GM21529 (cell line): ENCODE measurements at regions not wholly inside any gene's neighbourhood (a gene's known extent, or its start where the extent isn't known, plus 50 kb on each side); places are given as distances from the start of the nearest gene placed in this dataset.

ENCODE experiments used
- ATAC-seq: cut with Tn5 transposase; IDR thresholded peaks from one replicate; pipeline ENCODE4 v1.9.1; 2021; ENCODE audit not compliant: unreplicated experiment

DNA sequence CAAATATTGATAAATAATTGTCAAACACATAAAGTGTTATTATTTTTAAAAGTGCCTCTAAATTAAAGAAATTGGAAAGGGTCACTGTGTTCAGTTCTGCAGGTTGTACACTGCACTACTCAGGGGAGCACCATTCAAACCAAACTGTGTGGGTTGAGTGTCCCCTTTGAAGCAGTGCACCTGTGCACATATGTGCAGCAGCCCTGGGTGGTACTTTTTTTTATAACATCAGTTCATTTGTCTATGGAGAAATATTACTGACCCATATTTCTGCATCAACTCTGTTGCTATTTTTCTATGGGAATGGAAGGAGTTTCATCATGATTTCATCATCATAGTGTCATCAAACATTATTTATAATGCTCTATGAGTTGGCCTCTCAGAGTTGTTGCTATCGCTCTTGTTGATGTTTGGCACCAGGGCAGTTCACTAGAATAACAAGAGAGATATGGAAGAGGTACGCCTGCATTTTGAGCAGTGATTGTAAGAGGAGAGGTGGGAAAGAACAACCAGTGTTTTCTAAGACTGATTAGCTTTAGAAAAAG lies 457.6 kb downstream of the TFAP2A start:
- ATAC-seq, result no peak

GRCh38 chr6:9948678-9949077 lies 466.2 kb downstream of the TFAP2A start:
- ATAC-seq, result no peak

- ATAC-seq, result no peak
Observed at GRCh38 chr6:9943986-9944385, 470.9 kb downstream of the TFAP2A start.

GRCh38 chr6:9943026-9943425 lies 471.8 kb downstream of the TFAP2A start:
- no peak for ATAC-seq

DNA sequence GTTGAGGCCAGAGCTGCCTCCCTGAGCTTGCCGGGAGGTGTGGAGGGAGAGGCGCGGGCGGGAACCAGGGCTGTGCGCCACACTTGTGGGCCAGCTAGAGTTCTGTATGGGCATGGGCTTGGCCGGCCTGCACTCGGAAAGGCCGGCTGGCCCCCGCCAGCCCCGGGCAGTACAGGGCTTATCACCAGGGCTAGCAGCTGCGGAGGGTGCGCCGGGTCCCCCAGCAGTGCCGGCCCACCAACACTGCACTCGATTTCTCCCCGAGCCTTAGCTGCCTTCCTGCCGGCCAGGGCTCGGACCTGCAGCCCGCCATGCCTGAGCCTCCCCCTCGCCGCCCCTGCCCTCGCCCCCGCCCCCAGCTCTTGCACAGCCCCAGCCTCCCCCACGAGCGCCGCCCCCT lies 472.7 kb downstream of the TFAP2A start:
- no peak for ATAC-seq

- ATAC-seq, result no peak
Observed at GRCh38 chr6:9938801-9939200, 476.1 kb downstream of the TFAP2A start.

DNA sequence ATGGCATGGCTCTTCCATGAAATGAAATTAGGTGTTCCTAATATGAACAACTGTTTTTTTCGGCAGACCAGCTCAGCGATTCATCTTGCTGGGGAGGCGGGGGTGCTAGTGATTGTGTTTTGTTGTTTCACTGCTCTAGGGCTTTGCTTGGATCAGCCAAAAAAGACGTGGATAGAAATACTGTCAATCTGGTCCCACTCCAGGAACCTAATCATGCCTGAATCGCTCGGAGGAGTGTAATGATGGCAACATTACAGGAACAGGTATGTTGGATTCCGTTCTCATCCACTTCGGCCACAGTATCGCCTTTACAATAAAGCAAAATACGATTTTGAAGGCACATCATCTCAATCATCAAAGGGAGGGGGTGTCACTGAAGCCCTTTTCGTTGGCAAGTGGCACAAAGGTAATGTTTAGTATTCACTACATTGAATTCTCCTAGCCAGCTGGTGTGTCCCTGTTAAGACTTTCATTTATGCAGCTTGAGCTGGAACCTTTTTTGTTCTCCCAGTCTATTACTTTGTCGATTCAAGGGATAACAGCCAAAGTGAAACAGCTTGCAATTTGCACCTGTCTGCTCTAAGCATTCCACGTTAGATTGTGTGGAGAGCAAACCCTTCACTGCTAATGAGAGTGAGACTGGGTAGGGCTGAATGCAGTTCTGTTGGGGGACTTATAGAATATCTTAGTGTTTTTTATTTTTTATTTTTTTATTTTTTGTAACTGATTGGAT lies 477.7 kb downstream of the TFAP2A start:
- ATAC-seq, result no peak

DNA sequence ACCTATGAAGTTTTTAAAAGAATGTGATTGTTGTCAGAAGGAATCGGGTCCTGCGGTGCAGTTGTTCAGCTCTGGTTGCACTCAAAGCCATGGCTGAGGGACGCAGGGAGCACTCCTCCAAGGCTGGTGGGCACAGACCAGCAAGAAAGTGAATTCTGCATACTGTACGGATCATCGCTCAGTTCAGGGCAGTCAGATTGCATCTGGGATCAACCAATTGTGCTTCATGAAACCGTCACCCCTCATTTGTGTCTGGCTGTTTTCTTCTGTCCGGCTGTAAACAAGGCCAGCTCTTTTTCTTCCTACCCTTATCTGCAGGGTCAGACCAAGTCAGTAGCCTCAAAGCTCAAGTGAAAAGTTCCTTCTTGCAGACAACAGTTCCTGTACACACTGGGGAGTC lies 478.3 kb downstream of the TFAP2A start:
- no peak for ATAC-seq

DNA sequence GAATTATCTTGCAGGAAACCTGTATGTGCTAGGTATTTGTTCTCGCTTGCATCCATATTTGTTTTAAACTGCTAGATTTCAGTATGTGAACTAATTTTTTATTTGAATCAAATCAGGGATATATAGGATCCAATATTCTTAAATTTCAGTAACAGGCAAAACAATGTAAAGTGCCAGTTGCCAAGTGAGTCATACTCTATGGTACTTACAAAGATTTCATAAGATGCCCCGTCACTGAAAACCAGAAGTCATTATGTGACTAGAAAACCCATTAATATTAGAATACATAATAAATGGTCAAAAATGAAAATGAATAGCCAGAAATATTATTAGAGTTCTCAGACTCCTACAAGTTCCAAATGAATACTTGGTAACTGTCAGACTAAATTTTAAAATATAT lies 481.2 kb downstream of the TFAP2A start:
- ATAC-seq, result no peak

- no peak for ATAC-seq
Observed at GRCh38 chr6:9927275-9927674, 487.6 kb downstream of the TFAP2A start.

DNA sequence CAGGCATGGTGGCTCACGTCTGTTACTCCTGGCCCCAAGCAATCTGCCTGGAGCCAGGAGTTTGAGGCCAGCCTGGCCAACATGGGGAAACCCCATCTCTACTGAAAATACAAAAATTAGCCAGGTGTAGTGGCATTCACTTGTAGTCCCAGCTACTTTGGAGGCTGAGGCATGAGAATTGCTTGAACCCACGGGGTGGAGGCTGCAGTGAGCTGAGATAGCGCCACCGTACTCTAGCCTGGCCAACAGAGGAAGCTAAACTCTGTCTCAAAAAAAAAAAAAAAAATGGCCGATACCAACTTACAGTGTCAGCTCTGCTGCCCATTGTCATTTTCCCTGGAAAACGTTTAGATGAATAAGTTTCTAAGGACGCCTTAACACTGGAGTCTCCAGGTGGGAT lies 489.9 kb downstream of the TFAP2A start:
- ATAC-seq, result no peak

- ATAC-seq, result no peak
Observed at GRCh38 chr6:9921366-9921765, 493.5 kb downstream of the TFAP2A start.

GRCh38 chr6:9914951-9915350 lies 499.9 kb downstream of the TFAP2A start:
- no peak for ATAC-seq

DNA sequence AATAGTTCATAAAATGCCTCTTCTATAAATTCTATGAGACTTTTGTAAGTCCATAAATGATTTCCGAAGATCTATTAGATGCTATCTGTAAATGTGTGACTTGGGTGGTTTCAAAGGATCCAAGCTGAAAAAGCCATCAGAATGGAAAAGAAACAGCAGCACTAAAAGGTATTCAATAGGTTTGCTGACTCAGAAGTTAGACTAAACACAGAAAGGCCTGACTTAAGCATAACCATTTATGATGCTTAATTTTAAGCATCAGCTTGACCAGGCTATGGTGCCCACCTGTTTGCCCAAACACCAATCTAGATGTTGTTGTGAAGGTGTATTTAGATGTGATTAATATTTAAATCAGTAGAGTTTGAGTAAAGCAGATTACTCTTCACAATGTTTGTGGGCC lies 513.5 kb downstream of the TFAP2A start:
- ATAC-seq, result no peak

GRCh38 chr6:9896806-9897205 lies 518.1 kb downstream of the TFAP2A start:
- ATAC-seq, result no peak

GRCh38 chr6:9890893-9891292 lies 524.0 kb downstream of the TFAP2A start:
- ATAC-seq, result no peak

DNA sequence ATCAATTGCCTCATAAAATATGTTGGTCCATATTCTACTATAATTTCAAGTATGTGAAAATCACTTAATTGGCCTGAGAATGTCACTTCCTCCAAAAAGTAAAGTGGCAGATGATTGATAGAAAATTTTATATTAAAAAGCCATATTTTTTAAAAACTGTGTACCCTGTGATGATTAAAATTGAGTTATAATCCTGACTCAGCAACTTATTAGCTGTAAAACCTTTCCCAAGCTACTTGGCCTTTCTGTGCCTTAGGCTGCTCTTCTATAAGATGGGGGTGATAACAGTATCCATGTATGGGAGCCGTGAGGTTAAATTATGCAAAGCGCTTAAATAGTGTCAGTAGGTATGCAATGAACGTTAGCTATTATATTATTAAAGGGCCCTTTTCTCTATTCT lies 524.4 kb downstream of the TFAP2A start:
- ATAC-seq, result no peak

- no peak for ATAC-seq
Observed at GRCh38 chr6:9878535-9878934, 536.3 kb downstream of the TFAP2A start.

- ATAC-seq, result no peak
Observed at GRCh38 chr6:9875605-9876353, 539.1 kb downstream of the TFAP2A start.

DNA sequence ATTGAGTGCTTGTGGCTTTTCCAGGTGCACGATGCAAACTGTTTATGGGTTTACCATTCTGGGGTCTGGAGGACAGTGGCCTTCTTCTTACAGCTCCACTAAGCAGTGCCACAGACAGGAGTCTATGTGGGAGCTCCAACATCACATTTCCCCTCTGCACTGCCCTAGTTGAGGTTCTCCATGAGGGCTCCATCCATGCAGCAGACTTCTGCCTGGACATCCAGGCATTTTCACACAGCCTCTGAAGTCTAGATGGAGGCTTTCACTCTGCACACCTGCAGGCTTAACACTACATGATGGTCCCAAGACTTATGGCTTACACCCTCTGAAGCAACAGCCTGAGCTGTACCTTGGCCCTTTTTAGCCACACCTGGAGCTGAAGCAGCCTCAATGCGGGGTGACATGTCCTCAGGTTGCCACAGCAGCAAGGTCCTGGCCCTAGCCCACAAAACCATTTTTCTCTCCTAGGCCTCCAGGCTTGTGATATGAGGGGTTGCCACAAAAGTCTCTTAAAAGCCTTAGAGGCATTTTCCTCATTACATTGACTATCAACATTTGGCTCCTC lies 552.2 kb downstream of the TFAP2A start:
- no peak for ATAC-seq

- no peak for ATAC-seq
Observed at GRCh38 chr6:9851541-9852380, 563.1 kb downstream of the TFAP2A start.
